HCT116 (cell line): ENCODE measurements at regions not wholly inside any gene's neighbourhood (a gene's known extent, or its start where the extent isn't known, plus 50 kb on each side); places are given as distances from the start of the nearest gene placed in this dataset.

ENCODE experiments used
- ATAC-seq: fragments of 200-7000 bp; cut with Tn5 transposase; 2 replicates; pipeline ENCODE4 v1.9.1; 2020; ENCODE audit warnings: mild to moderate bottlenecking, moderate library complexity
- BruUV-seq: library from RNA; stranded (reverse); fragments of 400-500 nt; replicated peaks from 2 replicates; lab custom pipeline; 2021; lab: Mats Ljungman, UMichigan
- CTCF ChIA-PET: fragments of 300-600 bp; sonication (Branson Sonifier 250); formaldehyde crosslinking; loops from one replicate; lab custom pipeline; 2021; ENCODE audit warnings: antibody characterized with exemption; lab: Charles Lee
- POLR2A ChIA-PET: fragments of 300-600, 350-600 bp; sonication (Branson Sonifier 250); formaldehyde crosslinking; loops from one replicate; lab custom pipeline; 2021; ENCODE audit warnings: antibody characterized with exemption; lab: Charles Lee
- RAD21 ChIA-PET, 2 experiments: fragments of 300-600 bp; sonication (Branson Sonifier 250); formaldehyde crosslinking; loops; one replicate each; lab custom pipeline; 2023; ENCODE audit warnings: low total read pairs in 2 of 2; ENCODE audit not compliant: uncharacterized antibody in 2 of 2, unreplicated experiment in 2 of 2, low non-redundant PET in 1 of 2; lab: Charles Lee
- DNase-seq: peaks from one replicate; pipeline ENCODE4 v3.0.0-alpha.2; 2010; ENCODE audit warnings: low read depth, low spot score
- H2AFZ ChIP-seq: fragments of 200-600 bp; shearing (Covaris generic), sonication (generic); 2 replicates; pipeline ENCODE4 v1.6.1; 2017; ENCODE audit warnings: low read depth, mixed run types, mixed read lengths, antibody characterized with exemption, low read length; ENCODE audit not compliant: poor library complexity, severe bottlenecking
- H3K27ac ChIP-seq: 2 replicates; pipeline ENCODE4 v1.5.1; 2012; ENCODE audit warnings: low read depth, low read length
- H3K27me3 ChIP-seq: fragments of 200-600 bp; sonication (generic); 2 replicates; pipeline ENCODE4 v1.6.1; 2016; ENCODE audit warnings: mixed run types, low read length, mixed read lengths; ENCODE audit not compliant: insufficient read depth
- H3K36me3 ChIP-seq, 2 experiments: fragments of 200-500 bp in 1 of 2; fragments of 200-600 bp in 1 of 2; sonication (Bioruptor generic) in 1 of 2; sonication (generic) in 1 of 2; 2 replicates each; pipeline versions ENCODE4 v1.5.1 to v1.6.1; 2014 to 2016; ENCODE audit warnings: low read length in 2 of 2, inconsistent platforms in 1 of 2, mixed read lengths in 1 of 2, mixed run types in 1 of 2; ENCODE audit not compliant: insufficient read depth in 2 of 2, control insufficient read depth in 1 of 2
- H3K4me1 ChIP-seq, 2 experiments: fragments of 200-600 bp in 1 of 2; sonication (generic) in 1 of 2; 2 replicates each; pipeline versions ENCODE4 v1.5.1 to v1.6.1; 2012 to 2017; ENCODE audit warnings: low read length in 2 of 2, inconsistent platforms in 1 of 2, mild to moderate bottlenecking in 1 of 2, mixed read lengths in 1 of 2, mixed run types in 1 of 2, moderate library complexity in 1 of 2; ENCODE audit not compliant: insufficient read depth in 2 of 2, control insufficient read depth in 1 of 2
- H3K4me2 ChIP-seq: fragments of 200-600 bp; sonication (generic); 2 replicates; pipeline ENCODE4 v1.6.1; 2017; ENCODE audit warnings: mixed run types, low read length, mixed read lengths
- H3K4me3 ChIP-seq, 2 experiments: fragments of 200-600 bp in 1 of 2; sonication (generic) in 1 of 2; replicated peaks in 1 of 2; 2 replicates each; pipeline ENCODE4 v1.5.1; 2011 to 2016; ENCODE audit warnings: low read length in 2 of 2, control low read depth in 1 of 2, low read depth in 1 of 2, mild to moderate bottlenecking in 1 of 2, mixed read lengths in 1 of 2, mixed run types in 1 of 2
- H3K79me2 ChIP-seq: fragments of 200-600 bp; sonication (generic); 2 replicates; pipeline ENCODE4 v1.6.1; 2017; ENCODE audit warnings: mild to moderate bottlenecking, mixed run types, low read length, moderate library complexity, mixed read lengths; ENCODE audit not compliant: insufficient read depth
- H3K9ac ChIP-seq: fragments of 200-600 bp; sonication (generic); 2 replicates; pipeline ENCODE4 v1.6.1; 2016; ENCODE audit warnings: low read length, mixed read lengths
- H3K9me2 ChIP-seq: fragments of 200-600 bp; sonication (generic), shearing (Covaris generic); 2 replicates; pipeline ENCODE4 v1.6.1; 2017; ENCODE audit warnings: mixed run types, mild to moderate bottlenecking, moderate library complexity; ENCODE audit not compliant: insufficient read depth
- H3K9me3 ChIP-seq, 2 experiments: fragments of 200-500 bp in 1 of 2; fragments of 200-600 bp in 1 of 2; sonication (Bioruptor generic) in 1 of 2; sonication (generic) in 1 of 2; 2 replicates each; pipeline ENCODE4 v1.6.1; 2014 to 2017; ENCODE audit warnings: low read length in 2 of 2, mixed read lengths in 2 of 2, inconsistent platforms in 1 of 2, low read depth in 1 of 2, mild to moderate bottlenecking in 1 of 2, mixed run types in 1 of 2, moderate library complexity in 1 of 2; ENCODE audit not compliant: control insufficient read depth in 1 of 2, insufficient read depth in 1 of 2
- H4K20me1 ChIP-seq: fragments of 200-600 bp; sonication (generic), shearing (Covaris generic); 2 replicates; pipeline ENCODE4 v1.6.1; 2017; ENCODE audit warnings: mixed run types, mild to moderate bottlenecking, moderate library complexity; ENCODE audit not compliant: insufficient read depth
- ATF3 ChIP-seq: IDR thresholded peaks from 2 replicates; pipeline ENCODE4 v1.6.1; 2012
- CTCF ChIP-seq, 3 experiments: fragments of 200-600 bp in 1 of 3; sonication (generic) in 1 of 3; IDR thresholded peaks in 2 of 3; conservative IDR thresholded peaks in 1 of 3; 2 replicates each; pipeline ENCODE4 v1.5.1; 2012 to 2017; ENCODE audit warnings: low read depth in 2 of 3, low read length in 2 of 3, antibody characterized with exemption in 1 of 3, borderline replicate concordance in 1 of 3, control low read depth in 1 of 3, mild to moderate bottlenecking in 1 of 3, mixed read lengths in 1 of 3, mixed run types in 1 of 3, moderate library complexity in 1 of 3; ENCODE audit not compliant: insufficient read depth in 1 of 3
- ELF1 ChIP-seq: IDR thresholded peaks from 2 replicates; pipeline ENCODE4 v1.6.1; 2012; ENCODE audit warnings: low read depth, borderline replicate concordance
- EZH2 ChIP-seq: fragments of 200-600 bp; sonication (generic); IDR thresholded peaks from 2 replicates; pipeline ENCODE4 v1.6.1; 2017; ENCODE audit warnings: antibody characterized with exemption, mixed run types
- FOSL1 ChIP-seq: IDR thresholded peaks from 2 replicates; pipeline ENCODE4 v1.6.1; 2012; ENCODE audit warnings: low read depth
- JUND ChIP-seq: IDR thresholded peaks from 2 replicates; pipeline ENCODE4 v1.6.1; 2012
- POLR2A ChIP-seq: IDR thresholded peaks from 2 replicates; pipeline ENCODE4 v1.7.0; 2011; ENCODE audit warnings: borderline replicate concordance; ENCODE audit not compliant: insufficient read depth, insufficient read length; ENCODE audit errors: extremely low read depth
- SP1 ChIP-seq: IDR thresholded peaks from 2 replicates; pipeline ENCODE4 v1.6.1; 2012; ENCODE audit warnings: low read depth
- ZBTB33 ChIP-seq: IDR thresholded peaks from 2 replicates; pipeline ENCODE4 v1.6.1; 2011; ENCODE audit warnings: mild to moderate bottlenecking, low read length, moderate library complexity; ENCODE audit not compliant: insufficient replicate concordance; ENCODE audit errors: extremely low read depth
- ZFX ChIP-seq: fragments of 450-650 bp; IDR thresholded peaks from 2 replicates; pipeline ENCODE4 v1.6.1; 2017
- ZNF274 ChIP-seq: fragments of 200-500 bp; sonication (Bioruptor generic); IDR thresholded peaks from 2 replicates; pipeline ENCODE4 v1.6.1; 2014; ENCODE audit warnings: mild to moderate bottlenecking, low read depth, low read length, inconsistent platforms
- intact Hi-C: fragments of 100-400 bp; cut with micrococcal nuclease; formaldehyde crosslinking; loops from 2 replicates; pipeline ENCODE4 v1.10.0; 2022

- ChIA-PET POLR2A (no interaction called here), RAD21 (no interaction called here), CTCF (no interaction called here)
- H3K9me3 ChIP-seq, result peaks cover 0 to 35% of the 10 kb centered on the region in 2 experiments; a peak in 2 of 4 replicates
- no peak for TF ChIP-seq SP1
- TF ChIP-seq JUND, result no peak
- TF ChIP-seq CTCF (IDR thresholded peaks at IDR 0.05 in 2 of 3, conservative IDR thresholded peaks at IDR 0.05 in 1 of 3; ENCODE audit: borderline replicate concordance in 1 of 3, insufficient read depth in 1 of 3, low read depth in 2 of 3, low read length in 2 of 3), result no peak
- no peak for TF ChIP-seq ATF3
- TF ChIP-seq POLR2A, result no peak
- no peak for TF ChIP-seq ZNF274
- no peak for TF ChIP-seq ZFX
- no peak for TF ChIP-seq ZBTB33
- no peak for TF ChIP-seq ELF1
- no peak for TF ChIP-seq FOSL1
- TF ChIP-seq EZH2, result no peak
- BruUV-seq, result no TSS peak
- no peaks in the 10 kb centered on the region for H3K27me3 ChIP-seq
- no peak overlapping the region for H3K9ac ChIP-seq
- intact Hi-C loops, result no loop called here
- ATAC-seq, result no peak
- H3K9me2 ChIP-seq, result no peaks in the 10 kb centered on the region
- no peak overlapping the region for H3K4me2 ChIP-seq
- H3K4me1 ChIP-seq, result no peaks in the 10 kb centered on the region
- no peaks in the 10 kb centered on the region for H3K36me3 ChIP-seq
- H2AFZ ChIP-seq, result no peak overlapping the region
- H3K4me3 ChIP-seq, result no peak overlapping the region
- H4K20me1 ChIP-seq, result no peaks in the 10 kb centered on the region
- H3K27ac ChIP-seq, result no peak overlapping the region
- no peak for DNase-seq
- H3K79me2 ChIP-seq, result no peaks in the 10 kb centered on the region
Measured at GRCh38 chr7:63047546-63047945, 951.1 kb upstream of the ZNF722 start.
